Right lung (tissue), 2 donors: ENCODE measurements at regions not wholly inside any gene's neighbourhood (a gene's known extent, or its start where the extent isn't known, plus 50 kb on each side); places are given as distances from the start of the nearest gene placed in this dataset.
"Not testable (repeated sequence)": the region's sequence is repeated elsewhere in the genome, so short reads cannot be mapped to it uniquely, and the experiment has no call there.

Experiments
- DNase-seq, 2 donors: peaks; one replicate each; pipeline ENCODE4 v3.0.0-alpha.2; 2013

- DNase-seq = not testable (repeated sequence)
Observed at GRCh38 chr19:34871911-34872310, 54.8 kb upstream of the ZNF30 start.

GRCh38 chr19:34867631-34868030 is 59.1 kb upstream of the ZNF30 start:
- no peak for DNase-seq

GRCh38 chr19:34865225-34865624 is 61.5 kb upstream of the ZNF30 start:
- DNase-seq = not testable (repeated sequence)

- DNase-seq = not testable (repeated sequence)
Observed at GRCh38 chr19:34859823-34860736, 66.6 kb upstream of the ZNF30 start.

- DNase-seq = not testable (repeated sequence)
Observed at GRCh38 chr19:34859325-34859724, 67.4 kb upstream of the ZNF30 start.

GRCh38 chr19:34856052-34856451 is 70.7 kb upstream of the ZNF30 start:
- DNase-seq = no peak

- DNase-seq = no peak
Observed at GRCh38 chr19:34853369-34853768, 73.3 kb upstream of the ZNF30 start.

GRCh38 chr19:34852669-34853068 is 74.0 kb upstream of the ZNF30 start:
- no peak for DNase-seq

GRCh38 chr19:34851277-34851804 is 75.4 kb upstream of the ZNF30 start:
- DNase-seq = no peak

GRCh38 chr19:34847393-34847792 is 74.4 kb upstream of the ZNF599 start:
- DNase-seq = no peak

- DNase-seq = no peak
Observed at GRCh38 chr19:34844277-34844676, 71.3 kb upstream of the ZNF599 start.

GRCh38 chr19:34841780-34842179 is 68.8 kb upstream of the ZNF599 start:
- no peak for DNase-seq

- peak in 1 of 2 donors; percentile 16 for DNase-seq
Observed at GRCh38 chr19:34838753-34839431, 65.9 kb upstream of the ZNF599 start.

- DNase-seq = peak in 1 of 2 donors; percentile 1
Observed at GRCh38 chr19:34838248-34838647, 65.2 kb upstream of the ZNF599 start.

GRCh38 chr19:34837262-34837661 is 64.2 kb upstream of the ZNF599 start:
- DNase-seq = peak; percentile 5 to 8

GRCh38 chr19:34835631-34836351 is 62.8 kb upstream of the ZNF599 start:
- no peak for DNase-seq

- DNase-seq = no peak
Observed at GRCh38 chr19:34834472-34835061, 61.6 kb upstream of the ZNF599 start.

GRCh38 chr19:34832581-34833112 is 59.6 kb upstream of the ZNF599 start:
- no peak for DNase-seq

- DNase-seq = no peak
Observed at GRCh38 chr19:34831714-34832113, 58.7 kb upstream of the ZNF599 start.

GRCh38 chr19:34828156-34828555 is 55.1 kb upstream of the ZNF599 start:
- DNase-seq = no peak

GRCh38 chr19:34825212-34825611 is 52.2 kb upstream of the ZNF599 start:
- no peak for DNase-seq
